GM12874 (cell line): ENCODE measurements at regions not wholly inside any gene's neighbourhood (a gene's known extent, or its start where the extent isn't known, plus 50 kb on each side); places are given as distances from the start of the nearest gene placed in this dataset.

ENCODE experiments used
- TF ChIP-seq, protein P1 (sequence below): IDR thresholded peaks from 2 replicates; pipeline ENCODE4 v1.5.1; 2011; ENCODE audit warnings: low read depth, mild to moderate bottlenecking, control low read depth, low read length, moderate library complexity; ENCODE audit not compliant: insufficient read depth

DNA sequence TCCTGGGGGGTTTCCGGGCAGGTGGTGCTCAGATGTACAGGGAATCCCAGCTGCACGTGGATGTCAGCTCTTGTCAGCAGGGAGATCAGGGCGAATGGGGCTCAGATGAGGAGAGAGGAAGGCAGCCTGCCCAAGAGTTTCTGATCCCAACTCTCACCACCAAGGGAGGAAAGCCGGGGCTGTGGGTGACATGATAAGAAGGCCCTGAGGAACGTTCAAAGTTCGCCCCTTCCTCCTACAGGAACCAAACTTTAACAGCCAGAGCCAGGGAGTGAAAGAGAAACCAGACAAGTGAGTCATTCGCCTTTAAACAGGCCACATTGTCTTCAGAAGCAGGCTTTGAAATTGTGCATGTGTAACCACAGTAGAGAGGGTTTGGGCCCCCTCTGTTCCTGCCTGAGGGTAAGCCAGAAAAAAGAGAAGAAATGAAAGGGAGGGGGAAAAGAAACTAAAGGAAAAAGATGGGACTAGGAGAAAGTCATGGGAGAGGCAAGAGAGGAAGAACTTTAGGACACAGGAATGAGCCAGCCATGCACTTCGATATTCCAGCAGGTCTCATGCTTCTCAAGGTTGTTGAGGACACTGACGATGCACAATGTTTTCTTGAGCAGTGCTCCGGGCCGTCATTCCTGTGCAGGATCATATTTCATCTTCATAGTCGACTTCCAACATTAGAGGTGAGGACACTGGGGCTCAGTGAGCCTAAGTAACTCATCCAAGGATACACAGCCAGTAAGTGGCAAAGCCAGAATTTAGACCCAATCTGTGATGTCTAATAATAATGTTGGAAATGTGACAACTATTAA is 691.4 kb upstream of the TBX3 start:
- TF ChIP-seq, protein P1, sequence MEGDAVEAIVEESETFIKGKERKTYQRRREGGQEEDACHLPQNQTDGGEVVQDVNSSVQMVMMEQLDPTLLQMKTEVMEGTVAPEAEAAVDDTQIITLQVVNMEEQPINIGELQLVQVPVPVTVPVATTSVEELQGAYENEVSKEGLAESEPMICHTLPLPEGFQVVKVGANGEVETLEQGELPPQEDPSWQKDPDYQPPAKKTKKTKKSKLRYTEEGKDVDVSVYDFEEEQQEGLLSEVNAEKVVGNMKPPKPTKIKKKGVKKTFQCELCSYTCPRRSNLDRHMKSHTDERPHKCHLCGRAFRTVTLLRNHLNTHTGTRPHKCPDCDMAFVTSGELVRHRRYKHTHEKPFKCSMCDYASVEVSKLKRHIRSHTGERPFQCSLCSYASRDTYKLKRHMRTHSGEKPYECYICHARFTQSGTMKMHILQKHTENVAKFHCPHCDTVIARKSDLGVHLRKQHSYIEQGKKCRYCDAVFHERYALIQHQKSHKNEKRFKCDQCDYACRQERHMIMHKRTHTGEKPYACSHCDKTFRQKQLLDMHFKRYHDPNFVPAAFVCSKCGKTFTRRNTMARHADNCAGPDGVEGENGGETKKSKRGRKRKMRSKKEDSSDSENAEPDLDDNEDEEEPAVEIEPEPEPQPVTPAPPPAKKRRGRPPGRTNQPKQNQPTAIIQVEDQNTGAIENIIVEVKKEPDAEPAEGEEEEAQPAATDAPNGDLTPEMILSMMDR, result no peak

- TF ChIP-seq, protein P1, result no peak
Measured at GRCh38 chr12:115374480-115375185, 690.7 kb upstream of the TBX3 start.

- TF ChIP-seq, protein P1, result no peak
Measured at GRCh38 chr12:115371711-115372110, 687.7 kb upstream of the TBX3 start.

GRCh38 chr12:115370650-115371049 is 686.7 kb upstream of the TBX3 start:
- TF ChIP-seq, protein P1, result no peak

DNA sequence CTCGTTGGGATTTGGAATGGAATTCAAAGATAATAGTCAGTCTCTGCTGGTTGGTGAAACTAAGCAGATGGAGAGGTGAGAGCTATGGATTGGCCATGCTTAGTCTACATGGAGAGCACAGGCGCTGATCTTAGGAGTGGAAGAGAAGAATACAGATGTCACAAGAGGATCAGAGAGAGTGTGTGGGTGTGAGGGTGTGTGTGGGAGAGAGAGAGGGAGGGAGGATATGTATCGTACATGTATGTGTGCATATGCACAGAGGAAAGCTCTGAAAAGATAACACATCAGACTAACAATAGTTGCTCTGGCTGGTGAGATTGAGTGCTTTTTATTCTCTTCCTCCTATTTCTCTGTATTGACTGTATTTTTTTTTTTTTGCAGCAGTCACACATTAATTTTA is 686.2 kb upstream of the TBX3 start:
- TF ChIP-seq, protein P1, result no peak

- TF ChIP-seq, protein P1, result no peak
Measured at GRCh38 chr12:115364921-115365320, 680.9 kb upstream of the TBX3 start.

GRCh38 chr12:115362339-115362976 is 678.5 kb upstream of the TBX3 start:
- TF ChIP-seq, protein P1, result no peak
